ENCODE measurements at regions not wholly inside any gene's neighbourhood (a gene's known extent, or its start where the extent isn't known, plus 50 kb on each side); places are given as distances from the start of the nearest gene placed in this dataset.
"Not testable (repeated sequence)": the region's sequence is repeated elsewhere in the genome, so short reads cannot be mapped to it uniquely, and the experiment has no call there.

GRCh38 chr16:33933039-33933438 is 473.6 kb downstream of the TP53TG3F start:
- not testable (repeated sequence) for TF ChIP-seq POLR2A (IDR thresholded peaks at IDR 0.05; ENCODE audit: low read depth, low read length); CTCF (conservative IDR thresholded peaks at IDR 0.05; ENCODE audit: low read depth, low read length); MXI1 (IDR thresholded peaks at IDR 0.05; ENCODE audit: borderline replicate concordance, low read depth, low read length); ELK1 (IDR thresholded peaks at IDR 0.05; ENCODE audit: borderline replicate concordance, low read depth, low read length); RCOR1 (IDR thresholded peaks at IDR 0.05; ENCODE audit: insufficient replicate concordance, low read length); CEBPB (IDR thresholded peaks at IDR 0.05; ENCODE audit: low read depth, low read length); SMC3 (IDR thresholded peaks at IDR 0.05; ENCODE audit: low read depth, low read length); MAFK (IDR thresholded peaks at IDR 0.05; ENCODE audit: low read depth, low read length); RAD21 (IDR thresholded peaks at IDR 0.05; ENCODE audit: low read length); USF2 (IDR thresholded peaks at IDR 0.05; ENCODE audit: low read depth, low read length); FOS (IDR thresholded peaks at IDR 0.05; ENCODE audit: low read depth, low read length)

Data from IMR-90 (cell line).